GM21367 (cell line): ENCODE measurements at regions not wholly inside any gene's neighbourhood (a gene's known extent, or its start where the extent isn't known, plus 50 kb on each side); places are given as distances from the start of the nearest gene placed in this dataset.
"Not testable (repeated sequence)": the region's sequence is repeated elsewhere in the genome, so short reads cannot be mapped to it uniquely, and the experiment has no call there.

ENCODE experiments used
- ATAC-seq: cut with Tn5 transposase; IDR thresholded peaks from one replicate; pipeline ENCODE4 v1.9.1; 2021; ENCODE audit not compliant: unreplicated experiment

GRCh38 chr1:60863131-60863530, 219.2 kb upstream of the NFIA start:
- ATAC-seq = no peak

GRCh38 chr1:60861961-60862567, 220.3 kb upstream of the NFIA start:
- ATAC-seq = no peak

GRCh38 chr1:60859111-60859510, 223.2 kb upstream of the NFIA start:
- no peak for ATAC-seq

- no peak for ATAC-seq
Measured at GRCh38 chr1:60857851-60858250, 224.5 kb upstream of the NFIA start.

GRCh38 chr1:60850084-60850483, 232.3 kb upstream of the NFIA start:
- ATAC-seq = no peak

- no peak for ATAC-seq
Measured at GRCh38 chr1:60849401-60849800, 233.0 kb upstream of the NFIA start.

- ATAC-seq = no peak
Measured at GRCh38 chr1:60848583-60849188, 233.7 kb upstream of the NFIA start.

- no peak for ATAC-seq
Measured at GRCh38 chr1:60847855-60848582, 234.3 kb upstream of the NFIA start.

- no peak for ATAC-seq
Measured at GRCh38 chr1:60847391-60847790, 235.0 kb upstream of the NFIA start.

- not testable (repeated sequence) for ATAC-seq
Measured at GRCh38 chr1:60845659-60846058, 236.7 kb upstream of the NFIA start.

GRCh38 chr1:60842304-60842703, 240.1 kb upstream of the NFIA start:
- ATAC-seq = no peak

GRCh38 chr1:60841116-60842046, 241.0 kb upstream of the NFIA start:
- no peak for ATAC-seq

- not testable (repeated sequence) for ATAC-seq
Measured at GRCh38 chr1:60840476-60840875, 241.9 kb upstream of the NFIA start.

- no peak for ATAC-seq
Measured at GRCh38 chr1:60835649-60836048, 246.7 kb upstream of the NFIA start.

GRCh38 chr1:60833173-60833572, 249.2 kb upstream of the NFIA start:
- no peak for ATAC-seq

GRCh38 chr1:60832367-60832766, 250.0 kb upstream of the NFIA start:
- ATAC-seq = no peak

- no peak for ATAC-seq
Measured at GRCh38 chr1:60831780-60832179, 250.6 kb upstream of the NFIA start.

- ATAC-seq = no peak
Measured at GRCh38 chr1:60828944-60829343, 253.4 kb upstream of the NFIA start.

- no peak for ATAC-seq
Measured at GRCh38 chr1:60826320-60827094, 255.9 kb upstream of the NFIA start.

- no peak for ATAC-seq
Measured at GRCh38 chr1:60825593-60825992, 256.8 kb upstream of the NFIA start.

- ATAC-seq = no peak
Measured at GRCh38 chr1:60823151-60823550, 259.2 kb upstream of the NFIA start.
